Sigmoid colon (tissue), 4 donors: ENCODE measurements at regions not wholly inside any gene's neighbourhood (a gene's known extent, or its start where the extent isn't known, plus 50 kb on each side); places are given as distances from the start of the nearest gene placed in this dataset.
"Not testable (repeated sequence)": the region's sequence is repeated elsewhere in the genome, so short reads cannot be mapped to it uniquely, and the experiment has no call there.

Experiments
- CTCF ChIP-seq, 4 experiments: fragments of 450-650 bp in 3 of 4; fragments of 200-600 bp in 1 of 4; IDR thresholded peaks; one replicate each; pipeline ENCODE4 v1.5.1; 2016 to 2019; ENCODE audit warnings: antibody characterized with exemption in 4 of 4, mild to moderate bottlenecking in 3 of 4, moderate library complexity in 2 of 4
- EP300 ChIP-seq, 4 donors: sonication (generic); formaldehyde crosslinking; IDR thresholded peaks; one replicate each; pipeline ENCODE4 v1.6.1; 2017; ENCODE audit warnings: antibody characterized with exemption in 4 of 4
- POLR2A ChIP-seq, 2 donors: fragments of 450-650 bp; IDR thresholded peaks; one replicate each; pipeline ENCODE4 v1.6.1; 2016; ENCODE audit warnings: antibody characterized with exemption in 2 of 2, mild to moderate bottlenecking in 2 of 2, moderate library complexity in 2 of 2

- TF ChIP-seq CTCF, POLR2A, EP300 (IDR thresholded peaks at IDR 0.05): not testable (repeated sequence)
Observed at GRCh38 chr13:16201202-16201601, 2980.4 kb downstream of the TUBA3C start.
